ENCODE measurements at regions not wholly inside any gene's neighbourhood (a gene's known extent, or its start where the extent isn't known, plus 50 kb on each side); places are given as distances from the start of the nearest gene placed in this dataset.
"Not testable (repeated sequence)": the region's sequence is repeated elsewhere in the genome, so short reads cannot be mapped to it uniquely, and the experiment has no call there.

DNA sequence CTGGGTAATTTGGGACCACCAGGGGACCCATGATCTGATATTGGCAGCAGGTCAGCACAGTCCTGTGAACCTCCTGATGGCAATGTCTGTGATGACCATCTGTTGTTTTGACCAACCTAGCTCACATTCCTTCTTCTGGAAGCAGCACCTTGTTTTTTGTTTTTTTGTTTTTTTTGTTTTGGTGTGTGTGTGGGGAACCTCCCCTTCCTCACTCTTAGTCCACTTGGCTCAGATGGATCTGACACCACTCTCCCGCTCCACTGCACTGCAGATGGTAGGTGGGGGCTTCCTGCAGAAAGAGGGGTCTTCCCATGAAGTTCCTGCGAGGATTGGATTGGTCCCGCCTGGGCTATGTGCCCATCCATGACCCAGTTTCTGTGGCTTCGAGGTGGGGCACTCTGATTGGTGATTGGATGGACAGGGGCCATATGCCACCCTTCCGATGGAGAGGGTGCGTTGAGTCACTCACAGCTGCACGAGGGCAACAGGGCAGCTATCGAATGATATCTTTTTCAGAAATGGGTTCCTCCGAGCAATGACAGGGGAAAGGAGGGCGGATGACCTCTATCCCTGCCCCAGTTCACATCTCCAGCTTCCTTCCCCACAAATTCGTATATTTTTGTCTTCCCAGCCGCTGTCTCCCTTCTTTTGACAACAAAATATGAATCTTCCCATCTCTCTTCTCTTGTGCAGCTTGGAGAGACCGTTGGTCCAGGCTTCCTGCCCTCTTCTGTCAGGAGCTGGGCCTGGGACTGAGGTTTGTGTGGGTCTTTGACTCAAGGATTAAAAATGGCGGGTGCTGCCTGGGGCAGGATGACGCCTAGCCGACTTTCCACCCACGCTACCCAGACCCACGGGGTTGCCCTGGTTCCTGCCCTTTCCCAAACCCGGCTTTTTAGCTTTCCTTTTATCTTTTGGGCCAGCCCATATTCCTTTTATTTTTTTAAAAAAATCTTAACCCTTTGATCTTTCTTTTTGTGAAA, 132.1 kb upstream of the KCNG1 start:
- no peak for DNase-seq

- no peak for DNase-seq
Observed at GRCh38 chr20:51153867-51154707, 131.2 kb upstream of the KCNG1 start.

DNA sequence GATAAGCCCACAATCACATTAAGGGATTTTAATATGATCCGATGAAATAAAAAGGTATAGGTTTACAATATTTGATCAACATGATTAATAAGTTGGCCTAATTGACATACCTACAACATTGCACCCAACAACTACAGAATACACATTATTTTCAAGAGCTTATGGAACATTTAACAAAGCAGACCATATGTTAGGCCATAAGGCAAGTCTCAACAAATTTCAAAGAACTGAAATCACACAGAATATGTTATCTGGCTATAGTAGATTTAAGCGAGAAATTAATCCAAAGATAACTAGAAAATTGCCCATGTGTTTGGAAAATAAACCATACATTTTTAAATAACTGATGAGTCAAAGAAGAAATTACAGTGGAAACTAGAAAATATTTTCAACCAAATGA, 126.0 kb upstream of the KCNG1 start:
- DNase-seq: no peak

DNA sequence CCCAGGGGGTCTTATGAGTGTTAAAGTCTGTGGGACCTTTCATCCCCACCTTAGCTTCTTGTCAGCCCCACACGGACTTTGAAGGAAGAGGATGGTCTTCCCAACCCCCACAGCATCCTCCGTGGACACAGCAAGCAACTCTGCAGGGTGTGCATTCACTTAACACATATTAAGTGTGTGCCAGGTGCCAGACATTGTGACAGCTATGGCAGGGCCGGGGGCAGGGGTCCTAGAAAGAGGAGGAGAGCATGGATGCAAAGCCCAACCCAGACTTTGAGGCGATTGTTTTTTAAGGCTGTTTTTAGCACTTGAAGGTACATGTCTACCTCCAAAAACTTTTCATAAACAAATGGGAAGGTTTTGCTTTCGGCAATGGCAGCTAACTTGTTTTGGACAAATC, 121.6 kb upstream of the KCNG1 start:
- DNase-seq: no peak

DNA sequence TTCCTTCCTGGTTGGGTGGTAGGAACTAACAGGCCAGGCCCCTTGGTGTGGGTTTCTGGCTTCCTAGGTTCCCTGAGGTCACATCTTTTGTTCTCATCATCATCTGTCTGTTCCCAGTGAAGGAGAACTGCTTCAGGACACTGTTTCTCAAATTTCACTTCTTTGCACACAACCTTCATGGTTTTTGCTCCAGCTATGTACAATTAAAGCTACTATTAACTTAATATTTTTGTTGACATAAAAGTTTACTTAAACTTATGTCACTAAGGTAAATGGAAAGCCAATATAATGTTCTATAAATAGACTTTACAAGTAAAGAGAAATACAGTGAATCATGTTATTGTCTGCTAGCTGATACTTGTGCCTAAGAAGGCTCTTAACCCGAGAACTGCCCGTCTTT, 120.7 kb upstream of the KCNG1 start:
- DNase-seq: no peak

DNA sequence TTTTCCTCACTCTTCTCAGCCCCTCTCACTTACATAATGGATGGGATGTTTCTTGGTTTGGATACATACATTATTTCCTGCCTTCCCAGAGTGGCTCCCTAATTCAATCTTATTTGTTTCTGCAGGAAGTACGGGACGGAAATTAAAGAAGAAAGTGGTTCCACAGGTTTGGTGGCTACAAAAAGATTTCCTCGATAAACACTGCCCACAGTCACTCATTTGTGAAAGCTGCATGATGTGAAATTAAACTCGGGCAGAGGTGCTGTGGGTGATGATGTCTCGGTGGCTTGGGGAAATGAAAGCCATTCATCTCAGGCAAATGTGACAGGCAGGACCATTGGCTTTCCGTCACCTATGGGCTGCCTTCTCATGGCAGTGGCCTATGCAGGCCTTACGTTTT, 119.5 kb upstream of the KCNG1 start:
- no peak for DNase-seq

DNA sequence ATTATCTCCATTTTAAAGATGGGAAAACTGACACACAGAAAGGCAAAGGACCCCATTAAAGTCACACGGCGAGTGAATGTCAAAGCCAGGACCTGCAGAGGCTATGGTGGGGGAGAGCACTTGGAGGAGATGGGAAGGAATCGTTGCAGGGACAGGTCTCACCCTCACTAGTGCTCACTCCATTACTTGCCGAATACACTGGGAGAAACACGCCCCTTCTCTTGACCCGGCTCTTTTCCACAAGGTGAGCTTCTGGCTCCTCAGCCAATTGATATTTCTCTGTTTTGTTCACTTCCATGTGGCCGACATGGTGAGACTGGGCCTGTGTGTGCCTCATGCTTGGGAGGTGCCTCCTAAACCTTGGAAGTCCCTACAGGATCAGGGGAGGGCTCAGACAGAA, 117.8 kb upstream of the KCNG1 start:
- no peak for DNase-seq

DNA sequence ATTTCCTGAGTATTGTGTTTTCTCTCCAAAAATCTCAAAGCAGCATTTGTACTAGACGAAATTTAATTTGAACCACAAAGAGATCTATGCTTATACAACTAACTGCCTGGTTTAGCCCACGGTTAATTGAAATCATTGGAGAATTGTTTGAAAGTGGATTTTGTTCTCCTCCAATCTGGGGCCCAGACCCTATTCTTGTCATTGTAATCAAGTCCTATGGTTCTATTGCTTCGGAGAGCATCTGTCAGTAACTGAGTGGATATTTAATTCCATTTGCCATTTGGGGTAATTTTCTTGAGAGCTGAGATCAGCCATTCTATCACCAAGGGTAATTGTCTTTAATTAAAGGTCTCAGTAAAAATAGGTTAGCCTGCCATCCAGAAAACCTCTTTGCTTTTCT, 117.0 kb upstream of the KCNG1 start:
- no peak for DNase-seq

DNA sequence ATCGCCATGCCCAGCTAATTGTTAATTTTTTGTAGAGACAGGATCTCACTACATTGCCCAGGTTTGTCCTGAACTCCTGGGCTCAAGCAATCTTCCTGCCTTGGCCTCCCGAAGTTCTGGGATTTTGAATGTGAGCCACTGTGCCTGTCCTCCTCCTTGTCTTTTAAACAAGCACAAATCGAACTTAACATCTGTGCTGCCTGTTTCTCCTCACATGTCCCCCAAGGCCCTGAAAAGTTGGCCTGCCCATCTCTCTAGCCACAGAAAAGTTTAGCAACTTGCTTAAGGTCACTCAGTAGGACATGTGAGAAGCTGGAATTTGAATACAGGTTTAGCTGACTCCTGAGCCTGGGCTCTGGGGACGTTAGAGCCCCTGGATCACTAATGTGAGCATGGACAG, 115.7 kb upstream of the KCNG1 start:
- DNase-seq: no peak

- DNase-seq: no peak
Observed at GRCh38 chr20:51137461-51137860, 114.6 kb upstream of the KCNG1 start.

GRCh38 chr20:51135926-51136715, 113.2 kb upstream of the KCNG1 start:
- DNase-seq: no peak

DNA sequence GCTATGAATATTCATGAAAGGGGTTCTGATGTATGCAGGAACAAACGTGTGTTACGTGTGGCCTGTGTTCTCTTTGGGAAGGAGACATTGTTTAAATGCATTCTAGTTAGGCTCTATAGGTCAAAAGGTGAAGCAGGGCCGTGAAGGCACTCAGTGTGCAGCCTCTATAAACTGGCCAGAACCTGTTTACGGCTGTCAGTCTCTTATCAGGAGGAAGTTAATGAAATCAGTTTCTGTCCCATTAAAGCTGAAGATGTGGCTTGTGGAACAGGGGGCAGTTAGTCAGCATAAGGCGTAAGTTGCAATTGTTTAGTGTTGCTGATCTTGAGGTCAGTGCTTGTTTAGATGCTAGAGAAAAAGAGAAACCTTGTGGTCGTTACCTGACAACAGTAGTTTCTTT, 111.5 kb upstream of the KCNG1 start:
- no peak for DNase-seq

DNA sequence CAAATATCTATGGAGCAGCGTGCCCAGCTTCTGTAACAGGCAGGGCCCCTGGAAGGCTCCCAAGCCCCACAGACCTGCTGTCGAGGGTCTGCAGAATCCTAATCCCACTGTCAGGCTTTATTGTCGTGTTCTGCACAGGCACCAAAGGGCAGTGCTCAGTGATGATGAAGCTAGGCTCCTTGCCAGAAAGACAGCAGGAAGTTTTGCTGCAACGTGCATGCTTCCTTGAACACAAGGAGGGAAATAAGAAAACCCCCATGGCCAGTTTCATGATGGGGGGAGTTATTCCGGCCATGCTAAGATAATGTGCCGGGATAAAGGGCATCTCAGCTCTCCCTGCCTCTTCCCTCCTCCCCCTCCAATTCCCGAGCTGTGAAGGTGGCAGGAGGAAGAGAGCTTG, 109.4 kb upstream of the KCNG1 start:
- no peak for DNase-seq

- DNase-seq: no peak
Observed at GRCh38 chr20:51131811-51132210, 108.9 kb upstream of the KCNG1 start.

DNA sequence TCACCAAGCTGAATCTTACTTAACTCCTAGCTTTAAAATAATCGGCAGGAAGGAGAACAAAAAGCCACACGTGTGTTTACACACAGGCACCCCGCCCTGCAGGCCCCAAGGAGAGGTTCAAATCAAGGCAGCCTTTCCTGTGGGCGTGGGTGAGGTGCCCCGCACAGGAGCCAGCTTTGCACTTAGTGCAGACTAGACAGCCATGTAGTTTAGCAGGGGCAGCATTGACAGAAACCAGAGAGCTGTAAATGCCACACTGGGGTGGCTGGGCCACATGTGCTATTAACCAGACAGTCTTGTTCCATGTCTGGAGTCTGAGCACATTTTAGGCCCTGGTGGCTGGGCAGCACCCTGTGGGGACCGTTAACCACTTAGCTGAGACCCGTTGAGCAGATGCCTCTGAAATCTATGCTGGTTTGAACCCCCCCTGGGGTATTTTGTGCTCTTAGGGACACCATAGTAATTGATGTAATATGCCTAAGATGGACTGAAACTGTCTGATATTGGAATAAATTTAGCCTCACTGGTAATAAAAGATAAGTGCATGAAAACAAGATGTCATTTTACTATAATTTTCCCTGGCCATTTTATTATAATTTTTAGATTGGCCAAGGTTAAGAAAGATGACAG, 106.4 kb upstream of the KCNG1 start:
- no peak for DNase-seq

DNA sequence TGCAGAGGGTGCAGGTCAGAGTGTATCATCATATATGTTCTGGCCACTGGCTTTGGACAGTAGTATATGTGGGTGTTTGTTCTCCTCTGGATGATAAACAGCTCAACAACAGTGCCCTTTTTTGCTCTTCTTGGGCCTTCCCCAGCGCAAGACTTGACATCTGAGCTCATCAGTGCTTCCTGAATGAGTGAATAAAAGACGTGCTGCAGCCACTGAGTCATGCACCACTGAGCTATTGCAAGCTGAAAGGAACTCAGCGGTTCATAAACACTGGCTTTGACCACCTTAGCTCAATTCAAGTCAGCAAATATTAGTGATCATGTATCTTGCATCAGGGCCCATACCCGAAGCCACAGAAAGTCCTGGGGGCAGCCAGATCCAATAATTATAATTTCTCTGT, 105.3 kb upstream of the KCNG1 start:
- no peak for DNase-seq

- no peak for DNase-seq
Observed at GRCh38 chr20:51127713-51128112, 104.8 kb upstream of the KCNG1 start.

- DNase-seq: no peak
Observed at GRCh38 chr20:51126337-51126736, 103.4 kb upstream of the KCNG1 start.

GRCh38 chr20:51125780-51126179, 102.9 kb upstream of the KCNG1 start:
- DNase-seq: no peak

GRCh38 chr20:51125105-51125504, 102.2 kb upstream of the KCNG1 start:
- no peak for DNase-seq

DNA sequence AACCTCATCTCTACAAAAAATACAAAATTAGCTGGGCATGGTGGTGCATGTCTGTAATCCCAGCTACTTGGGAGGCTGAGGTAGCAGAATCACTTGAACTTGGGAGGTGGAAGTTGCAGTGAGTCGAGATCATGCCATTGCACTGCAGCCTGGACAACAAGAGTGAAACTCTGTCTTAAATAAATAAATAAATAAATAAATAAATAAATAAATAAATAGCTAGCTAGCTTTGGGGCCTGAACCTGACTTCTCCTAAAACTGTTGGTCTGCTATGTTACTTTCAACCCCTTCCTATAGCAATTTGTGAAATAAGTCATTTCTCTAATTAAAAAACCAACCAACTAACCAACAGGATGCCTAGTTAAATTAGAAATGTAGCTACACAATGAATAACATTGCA, 101.0 kb upstream of the KCNG1 start:
- DNase-seq: not testable (repeated sequence)

- no peak for DNase-seq
Observed at GRCh38 chr20:51122931-51123658, 100.2 kb upstream of the KCNG1 start.
